GM18505 (cell line): ENCODE measurements at regions not wholly inside any gene's neighbourhood (a gene's known extent, or its start where the extent isn't known, plus 50 kb on each side); places are given as distances from the start of the nearest gene placed in this dataset.

ENCODE experiments used
- ATAC-seq: cut with Tn5 transposase; IDR thresholded peaks from one replicate; pipeline ENCODE4 v1.9.1; 2021; ENCODE audit not compliant: unreplicated experiment
- POLR2A ChIP-seq: IDR thresholded peaks from 4 replicates; pipeline ENCODE4 v1.6.1; 2011; ENCODE audit warnings: borderline replicate concordance; ENCODE audit not compliant: insufficient read depth, insufficient read length; ENCODE audit errors: extremely low read depth

DNA sequence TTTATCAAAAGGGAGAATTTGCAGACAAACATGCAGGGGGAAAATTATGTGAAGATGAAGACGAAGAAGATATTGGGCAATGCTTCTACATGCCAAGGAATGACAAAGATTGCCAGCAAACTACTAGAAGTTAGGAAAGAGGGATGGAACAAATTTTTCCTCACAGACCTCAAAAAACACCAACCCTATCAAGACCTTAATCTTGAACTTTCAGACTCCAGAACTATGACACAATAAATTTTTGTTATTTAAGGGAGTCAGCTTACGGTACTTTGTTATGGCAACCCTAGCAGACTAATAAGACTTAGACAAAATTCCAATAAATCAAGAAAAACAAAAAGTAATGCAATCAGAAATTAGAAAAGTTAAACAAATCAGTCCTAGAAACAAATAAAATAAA, 280.0 kb upstream of the GNAI1 start:
- no peak for ATAC-seq
- no peak for TF ChIP-seq POLR2A

DNA sequence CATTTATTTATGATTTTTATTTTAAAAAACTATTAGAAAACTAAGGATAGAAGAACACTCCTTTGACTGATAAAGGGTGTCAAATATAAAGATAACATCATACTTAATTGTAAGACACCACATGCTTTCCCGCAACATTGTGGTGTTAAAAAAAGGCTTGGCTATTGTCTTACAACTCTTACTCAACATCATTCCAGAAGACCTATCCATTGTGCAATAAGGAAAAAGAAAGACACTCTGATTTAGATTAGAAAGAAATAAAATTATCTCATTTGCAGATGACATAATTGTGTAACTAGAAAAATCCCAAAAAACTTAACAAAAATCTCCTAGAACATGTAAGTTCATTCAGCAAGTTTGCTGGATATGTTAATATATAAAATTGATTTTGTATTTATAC, 296.7 kb upstream of the GNAI1 start:
- ATAC-seq: no peak
- TF ChIP-seq POLR2A: no peak

DNA sequence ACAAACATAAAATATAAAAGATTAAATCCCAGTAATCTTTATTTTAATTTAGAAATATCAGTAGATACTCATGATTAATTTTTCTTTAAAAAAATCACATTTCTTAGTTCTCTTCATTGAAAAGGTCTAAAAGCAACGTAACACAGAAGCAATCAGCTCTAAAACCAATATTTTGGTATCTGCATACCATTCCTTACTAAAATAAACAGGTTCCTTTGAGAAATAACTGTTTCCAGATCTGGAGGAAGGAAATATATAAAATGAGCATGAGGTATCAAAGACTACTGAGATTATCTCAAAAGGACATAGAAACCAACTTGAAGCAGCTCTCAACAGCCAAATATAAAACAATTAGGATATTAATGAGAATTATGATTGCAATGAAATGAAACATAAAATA, 301.0 kb upstream of the GNAI1 start:
- no peak for ATAC-seq

DNA sequence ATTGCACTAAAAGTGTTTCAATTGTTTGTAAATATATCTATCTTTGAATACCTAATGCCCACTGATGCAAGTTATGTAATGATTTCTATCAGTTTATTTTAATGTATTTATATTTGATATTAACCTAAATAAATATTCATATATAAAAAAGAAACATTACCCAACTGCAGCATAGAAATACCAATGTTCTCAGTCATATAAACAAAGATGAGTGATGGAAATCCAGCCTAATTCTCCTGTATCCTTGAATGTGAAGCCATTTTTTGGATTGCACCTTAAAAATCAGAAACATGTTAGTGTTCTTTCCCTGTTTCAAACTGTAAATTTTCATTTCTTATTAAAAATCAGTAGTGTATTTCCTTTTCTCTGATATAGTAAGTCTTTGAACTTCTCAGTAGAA, 305.8 kb upstream of the GNAI1 start:
- TF ChIP-seq POLR2A: no peak

More for the DNA sequence above, 301.0 kb upstream of the GNAI1 start:
- no peak for TF ChIP-seq POLR2A

DNA sequence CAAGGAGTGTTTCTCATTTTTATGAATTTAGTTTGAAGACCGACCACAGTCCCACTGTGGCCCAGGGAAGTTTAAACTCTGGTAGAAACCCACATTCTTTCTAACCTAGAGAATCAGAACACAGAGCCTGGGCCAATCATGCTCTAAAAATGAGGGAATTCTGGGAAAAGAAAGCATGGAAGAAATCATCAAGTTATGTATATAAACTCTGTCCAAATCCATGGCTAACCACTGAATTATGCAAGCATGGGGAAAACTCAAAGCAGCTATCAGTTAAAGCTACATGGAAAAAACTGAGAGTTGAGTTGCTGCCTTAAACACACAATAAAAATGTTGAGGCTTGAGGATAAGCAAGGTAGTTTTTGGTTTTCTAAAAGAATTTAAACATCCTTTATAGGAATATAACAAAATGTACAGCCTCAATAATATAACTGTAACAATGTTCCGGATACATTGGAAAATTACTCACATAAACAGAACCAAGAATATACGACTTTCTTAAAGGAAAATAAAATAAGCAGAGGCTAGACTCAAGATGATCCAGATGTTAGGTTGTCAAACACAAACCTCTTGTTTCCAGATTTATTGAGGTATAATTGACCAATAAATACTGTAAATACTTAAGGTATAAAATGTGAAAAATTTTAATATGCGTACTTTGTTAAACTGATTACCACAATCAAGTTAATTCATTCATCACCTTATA, 311.2 kb upstream of the GNAI1 start:
- no peak for TF ChIP-seq POLR2A
- no peak for ATAC-seq

More for the DNA sequence above, 305.8 kb upstream of the GNAI1 start:
- ATAC-seq: no peak

DNA sequence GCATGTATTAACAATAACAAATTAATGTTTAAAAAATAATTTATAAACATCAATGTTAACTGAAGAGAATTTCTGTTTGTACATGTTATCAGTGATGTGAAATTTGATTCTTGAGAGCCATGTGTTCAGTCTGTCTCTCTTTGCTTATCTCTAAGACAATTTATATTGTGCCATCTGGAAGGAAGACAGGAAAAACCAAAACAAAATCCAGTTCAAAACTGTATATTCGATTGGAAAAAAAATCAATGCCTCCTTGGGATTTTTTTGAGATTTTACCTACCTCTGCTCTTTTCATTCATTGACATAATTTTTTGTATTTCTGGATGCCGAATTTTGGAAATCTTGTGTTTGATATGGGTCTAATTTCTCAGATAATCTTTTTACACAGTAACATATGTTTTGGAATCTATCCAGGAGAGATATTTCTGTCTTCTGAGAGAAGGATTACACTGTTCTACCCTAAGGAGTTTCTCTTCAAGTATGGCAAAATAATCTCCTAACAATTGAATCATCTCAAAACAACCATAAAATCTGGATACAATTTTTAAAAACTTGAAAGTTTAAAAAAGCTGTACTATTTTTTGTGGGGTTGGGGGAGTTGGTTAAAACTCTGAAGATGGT, 311.9 kb upstream of the GNAI1 start:
- TF ChIP-seq POLR2A: no peak
- ATAC-seq: no peak

DNA sequence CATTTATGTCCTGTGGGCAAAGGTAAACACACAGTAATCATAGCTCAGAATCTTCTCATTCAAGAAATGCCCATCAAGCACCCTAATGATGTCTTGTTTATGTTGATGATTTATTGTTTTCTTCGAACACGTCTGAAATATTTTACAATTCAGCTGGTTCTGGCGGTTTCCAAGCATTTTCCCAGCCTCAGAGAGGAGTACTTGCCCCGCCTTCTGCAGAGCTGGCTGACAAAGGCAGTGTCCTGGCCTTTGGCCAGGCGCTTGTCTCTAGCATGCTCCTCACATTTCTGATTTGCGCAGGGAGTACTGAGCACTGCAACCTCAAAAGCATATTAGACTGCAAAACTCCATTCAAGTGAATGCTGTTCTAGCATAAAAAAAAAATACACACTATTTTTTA, 314.2 kb upstream of the GNAI1 start:
- no peak for TF ChIP-seq POLR2A
- ATAC-seq: no peak

DNA sequence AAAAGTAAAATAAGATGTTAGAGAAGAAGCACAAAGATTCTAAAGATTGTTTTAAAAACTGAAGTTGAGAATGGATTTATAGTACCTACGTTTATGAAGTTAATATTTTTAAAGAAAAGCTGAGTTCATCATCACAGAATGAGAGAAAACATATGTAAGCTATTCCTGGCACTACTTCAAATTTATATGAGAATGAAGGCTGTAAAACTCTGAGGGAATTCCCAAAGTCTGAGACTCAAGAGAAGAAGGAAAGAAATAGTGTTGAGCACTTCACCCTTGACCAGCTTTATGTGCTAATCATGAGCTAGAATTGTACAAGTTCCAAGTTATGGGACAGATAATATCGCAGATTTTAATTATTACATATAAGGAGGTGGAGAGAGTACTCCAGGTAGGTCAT, 323.7 kb upstream of the GNAI1 start:
- no peak for TF ChIP-seq POLR2A
- no peak for ATAC-seq

DNA sequence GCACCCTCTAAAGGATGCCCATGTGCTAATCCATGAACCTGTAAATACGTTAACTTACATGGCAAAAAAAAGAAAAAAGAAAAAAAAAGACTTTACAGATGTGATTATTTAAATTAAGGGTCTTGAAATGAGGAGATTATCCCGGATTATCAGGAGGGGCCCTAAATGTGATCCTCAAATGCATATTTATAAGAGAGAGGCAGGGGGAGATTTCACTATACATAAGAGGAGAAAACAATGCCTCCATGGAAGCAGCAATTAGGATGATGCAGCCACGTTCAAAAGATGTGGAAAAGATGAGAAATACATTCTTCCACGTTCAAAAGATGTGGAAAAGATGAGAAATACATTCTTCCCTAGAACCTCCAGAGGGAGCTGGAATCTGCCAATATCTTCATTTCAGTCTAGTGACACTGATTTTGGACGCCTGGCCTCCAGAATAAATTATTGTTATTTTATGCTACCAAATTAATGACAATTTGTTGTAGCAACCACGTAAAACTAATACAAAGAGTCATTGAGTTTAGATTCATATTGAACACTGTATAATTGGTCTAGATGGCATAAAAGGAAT, 328.4 kb upstream of the GNAI1 start:
- no peak for TF ChIP-seq POLR2A
- ATAC-seq: no peak

DNA sequence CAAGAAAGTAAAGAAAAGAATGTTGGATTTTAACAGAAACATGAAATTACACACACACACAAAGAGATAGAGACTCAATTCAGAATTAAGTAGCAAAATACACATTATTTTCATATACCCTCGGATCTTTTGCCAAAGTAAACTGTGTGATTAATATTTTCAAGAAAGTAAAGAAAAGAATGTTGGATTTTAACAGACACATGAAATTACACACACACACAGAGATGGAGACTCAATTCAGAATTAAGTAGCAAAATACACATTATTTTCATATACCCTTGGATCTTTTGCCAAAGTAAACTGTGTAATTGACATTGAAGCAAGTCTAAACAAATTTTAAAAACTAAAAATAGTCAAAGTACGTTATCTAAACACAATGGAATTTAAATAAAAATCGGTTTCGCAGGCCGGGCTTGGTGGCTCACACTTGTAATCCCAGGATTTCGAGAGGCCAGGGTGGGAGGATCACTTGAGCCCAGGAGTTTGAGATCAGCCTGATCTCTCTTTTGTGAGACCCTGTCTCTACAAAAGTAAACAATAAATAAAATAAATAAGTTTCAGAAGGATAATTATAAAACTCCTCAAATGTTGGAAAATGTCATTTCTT, 337.3 kb upstream of the MAGI2 start:
- no peak for ATAC-seq

DNA sequence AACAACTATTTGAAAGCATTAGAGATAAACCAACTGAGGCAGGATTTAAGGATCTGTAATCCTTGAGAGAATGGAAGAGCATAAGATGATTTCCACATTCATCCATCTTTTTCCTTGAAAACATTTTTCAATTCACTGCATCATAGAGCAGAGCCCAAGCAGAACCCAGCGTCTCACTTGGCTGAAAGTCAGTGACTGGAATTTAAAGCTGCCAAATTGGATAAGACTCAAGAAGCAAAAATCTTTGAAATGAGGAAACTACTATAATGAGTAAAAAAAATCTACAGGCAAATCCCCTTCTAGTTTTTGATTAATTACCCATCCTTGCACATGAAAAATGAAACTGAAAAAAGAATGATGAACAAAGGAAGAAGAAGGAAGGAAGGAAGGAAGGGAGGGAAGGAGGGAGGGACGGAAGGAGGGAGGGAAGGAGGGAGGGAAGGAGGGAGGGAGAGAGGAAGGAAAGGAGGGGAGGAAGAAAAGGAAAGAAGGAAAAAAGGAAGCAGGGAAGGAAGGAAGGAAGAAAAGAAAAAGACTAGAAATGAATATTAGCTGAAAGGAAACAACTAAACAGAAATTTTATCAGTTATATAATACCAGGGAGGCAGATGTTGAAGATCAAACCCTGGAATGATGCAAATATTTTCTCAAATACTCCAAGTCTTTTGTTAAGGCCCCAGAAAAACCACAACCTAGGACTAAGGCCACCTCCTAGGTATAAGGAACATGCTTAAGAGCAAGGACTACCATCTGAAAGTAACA, 336.3 kb upstream of the MAGI2 start:
- no peak for ATAC-seq
- no peak for TF ChIP-seq POLR2A

More for the DNA sequence above, 337.3 kb upstream of the MAGI2 start:
- TF ChIP-seq POLR2A: no peak

DNA sequence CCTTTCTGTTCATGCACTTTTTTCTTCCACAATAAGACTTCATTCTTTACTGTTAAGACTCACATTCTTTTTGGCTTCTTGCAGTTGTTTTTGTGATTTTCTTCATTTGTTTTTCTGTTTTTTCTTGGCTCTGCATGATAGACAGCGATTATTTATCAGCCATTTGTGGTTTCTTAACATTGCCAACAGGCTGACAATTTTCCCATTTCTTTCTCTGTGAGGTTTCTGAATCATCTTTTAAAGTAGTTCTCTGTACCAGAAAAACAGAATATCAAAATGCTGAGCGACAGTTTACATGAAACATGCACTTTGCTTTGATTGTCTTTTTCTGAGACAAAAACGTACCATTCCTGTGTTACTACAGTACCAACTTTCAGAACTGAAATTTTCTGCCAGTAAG, 334.2 kb upstream of the MAGI2 start:
- TF ChIP-seq POLR2A: no peak
- no peak for ATAC-seq

DNA sequence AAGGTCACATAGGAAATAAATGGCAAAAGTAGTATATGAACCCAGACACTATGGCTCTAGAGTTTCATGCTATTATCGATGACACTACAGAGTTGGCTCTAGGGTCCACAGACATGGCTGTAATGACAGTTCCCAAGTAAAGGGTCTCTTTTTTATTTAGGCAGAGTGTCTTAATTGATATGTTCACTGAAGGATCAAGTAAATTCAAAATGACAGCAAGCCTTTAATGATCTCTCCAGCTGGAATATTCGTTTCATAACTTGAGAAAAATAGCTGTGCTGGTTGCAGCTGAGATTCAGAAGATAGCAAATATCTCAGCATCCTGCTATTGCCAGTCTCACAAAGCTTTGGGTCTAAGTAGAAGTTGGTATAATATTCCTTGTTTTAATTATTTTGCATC, 333.6 kb upstream of the MAGI2 start:
- TF ChIP-seq POLR2A: no peak
- ATAC-seq: no peak
